Stimulated activated CD4-positive, alpha-beta T cell treated with anti-CD3 and anti-CD28 coated beads, Interleukin-4, amount 100 ng/mL, for 24 hours (primary cell): ENCODE measurements at regions not wholly inside any gene's neighbourhood (a gene's known extent, or its start where the extent isn't known, plus 50 kb on each side); places are given as distances from the start of the nearest gene placed in this dataset.
"Not testable (repeated sequence)": the region's sequence is repeated elsewhere in the genome, so short reads cannot be mapped to it uniquely, and the experiment has no call there.

Experiments
- DNase-seq: peaks from one replicate; pipeline ENCODE4 v3.0.0-alpha.2; 2020

GRCh38 chr6:72457738-72458137 is 164.1 kb upstream of the KCNQ5 start:
- no peak for DNase-seq

GRCh38 chr6:72458521-72458920 is 163.3 kb upstream of the KCNQ5 start:
- DNase-seq: no peak

GRCh38 chr6:72461144-72461543 is 160.7 kb upstream of the KCNQ5 start:
- no peak for DNase-seq

- DNase-seq: no peak
Observed at GRCh38 chr6:72464246-72464645, 157.6 kb upstream of the KCNQ5 start.

- DNase-seq: no peak
Observed at GRCh38 chr6:72464791-72465691, 156.8 kb upstream of the KCNQ5 start.

DNA sequence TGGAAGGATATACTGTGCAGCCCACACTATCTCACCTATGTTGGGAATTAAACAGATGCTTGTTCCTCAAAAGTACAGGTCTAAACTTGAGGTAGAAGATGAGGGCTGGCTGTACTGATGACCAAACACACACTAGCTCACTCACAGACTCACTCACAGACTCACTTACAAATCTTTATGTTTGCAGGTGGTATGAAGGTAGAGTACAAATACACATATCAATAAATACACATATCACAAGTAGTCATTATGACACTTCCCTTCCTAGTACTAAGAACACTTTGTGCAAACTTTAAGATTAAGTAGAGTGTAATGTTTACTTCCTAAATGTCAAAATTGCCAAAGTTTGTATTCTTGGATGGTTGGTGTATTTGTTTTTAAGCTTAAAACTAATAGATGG is 155.4 kb upstream of the KCNQ5 start:
- DNase-seq: no peak

DNA sequence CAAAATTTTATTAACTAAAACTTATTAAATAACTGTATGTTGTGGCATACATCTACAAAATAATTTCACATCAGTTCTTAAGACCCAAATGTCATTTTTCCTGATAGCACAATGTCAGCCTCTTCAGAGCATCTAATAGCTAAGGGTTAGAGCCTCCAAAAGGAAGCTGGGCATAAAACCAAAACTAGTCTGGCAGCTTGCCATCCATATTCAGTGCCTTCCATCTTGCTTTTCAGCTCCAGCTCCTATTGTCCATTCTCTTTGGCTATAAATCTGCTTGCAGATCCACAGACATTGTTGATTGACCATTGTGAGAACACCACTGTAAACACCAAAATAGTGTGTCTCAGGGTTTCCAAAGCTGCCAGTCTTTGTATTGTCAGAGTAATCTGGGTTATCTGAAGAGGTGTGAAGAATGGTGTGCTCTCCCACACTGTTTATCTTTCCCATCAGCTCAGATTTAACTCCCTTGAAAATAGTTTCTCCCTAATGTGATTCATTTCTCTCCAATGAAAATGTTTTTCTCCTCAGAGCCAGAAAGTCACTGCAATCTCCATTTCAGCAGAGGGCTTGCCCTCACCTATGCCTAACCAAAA is 154.8 kb upstream of the KCNQ5 start:
- DNase-seq: no peak

- DNase-seq: not testable (repeated sequence)
Observed at GRCh38 chr6:72469406-72469983, 152.4 kb upstream of the KCNQ5 start.

- no peak for DNase-seq
Observed at GRCh38 chr6:72476051-72476450, 145.8 kb upstream of the KCNQ5 start.

- DNase-seq: no peak
Observed at GRCh38 chr6:72476646-72477045, 145.2 kb upstream of the KCNQ5 start.

DNA sequence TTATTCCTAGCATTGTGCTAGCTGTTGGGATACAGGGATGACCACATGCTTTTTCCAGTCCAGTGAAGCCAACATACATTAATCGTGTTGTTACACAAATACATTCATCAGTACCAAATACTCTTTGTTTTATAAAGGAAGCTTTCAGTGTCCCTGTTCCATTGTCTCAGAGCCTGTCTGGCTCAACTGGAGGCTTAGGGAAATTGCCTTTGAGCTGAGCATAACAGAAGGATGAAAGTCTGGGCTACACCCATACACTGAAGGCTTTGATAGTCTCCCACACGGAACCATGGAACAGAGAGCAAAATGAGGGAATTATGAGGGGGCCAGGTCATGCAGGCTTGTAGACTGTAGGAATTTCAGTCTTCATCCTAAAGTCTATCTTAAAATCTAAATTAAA is 126.4 kb upstream of the KCNQ5 start:
- DNase-seq: no peak

DNA sequence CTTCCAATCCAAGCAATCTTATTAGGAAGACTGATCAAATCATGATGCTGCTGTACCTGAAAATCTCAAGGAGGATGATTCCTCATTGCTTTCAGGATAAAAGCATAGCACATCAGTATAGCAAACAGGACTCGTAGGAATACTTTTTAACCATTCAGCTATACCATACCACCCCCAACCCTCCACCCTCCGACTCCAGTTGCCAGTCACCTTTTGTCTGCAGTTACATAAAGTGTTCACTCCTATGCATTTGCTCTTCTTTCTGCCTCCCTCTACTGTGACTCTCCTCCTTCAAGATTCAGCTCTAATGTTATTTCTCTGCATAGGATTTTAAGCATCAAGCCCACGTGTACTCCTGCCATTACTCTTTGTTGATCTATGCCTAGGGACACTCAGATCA is 124.7 kb upstream of the KCNQ5 start:
- no peak for DNase-seq

DNA sequence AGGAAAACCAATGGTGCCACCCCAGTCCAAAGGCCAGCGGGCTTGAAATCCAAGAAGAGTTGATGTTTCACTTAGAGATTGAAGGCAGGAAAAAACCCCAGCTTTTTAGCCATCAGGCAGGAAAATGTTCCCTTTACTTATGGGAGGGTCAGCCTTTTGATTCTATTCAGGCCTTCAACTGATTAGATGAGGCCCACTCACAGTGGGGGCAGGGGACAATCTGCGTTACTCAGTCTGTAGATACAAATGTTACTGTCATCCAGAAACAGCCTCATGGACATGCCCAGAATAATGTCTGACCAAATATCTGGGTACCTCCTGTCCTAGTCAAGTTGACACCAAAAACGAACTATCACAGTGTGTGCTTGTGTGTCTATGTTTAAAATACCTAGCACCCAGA is 121.2 kb upstream of the KCNQ5 start:
- DNase-seq: no peak

- no peak for DNase-seq
Observed at GRCh38 chr6:72504406-72504805, 117.5 kb upstream of the KCNQ5 start.

DNA sequence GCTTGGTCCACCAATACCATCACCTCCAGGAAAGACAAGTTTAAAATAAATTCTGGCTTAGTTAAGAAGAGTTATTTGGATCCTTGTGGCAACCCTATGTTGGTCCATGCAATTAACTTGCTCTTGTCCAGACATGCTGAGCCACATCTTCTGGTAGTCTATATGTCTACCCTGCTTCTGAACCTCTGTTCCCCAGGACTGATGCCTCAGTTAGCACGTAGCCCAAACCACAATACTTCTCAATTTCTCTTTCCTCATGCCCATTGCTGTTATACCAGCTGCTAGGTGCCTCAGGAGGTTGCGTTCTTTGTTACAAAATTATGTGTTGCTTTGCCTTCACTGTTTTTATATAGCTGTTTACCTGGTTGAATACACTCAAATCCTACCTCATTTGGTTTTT is 116.4 kb upstream of the KCNQ5 start:
- DNase-seq: no peak

DNA sequence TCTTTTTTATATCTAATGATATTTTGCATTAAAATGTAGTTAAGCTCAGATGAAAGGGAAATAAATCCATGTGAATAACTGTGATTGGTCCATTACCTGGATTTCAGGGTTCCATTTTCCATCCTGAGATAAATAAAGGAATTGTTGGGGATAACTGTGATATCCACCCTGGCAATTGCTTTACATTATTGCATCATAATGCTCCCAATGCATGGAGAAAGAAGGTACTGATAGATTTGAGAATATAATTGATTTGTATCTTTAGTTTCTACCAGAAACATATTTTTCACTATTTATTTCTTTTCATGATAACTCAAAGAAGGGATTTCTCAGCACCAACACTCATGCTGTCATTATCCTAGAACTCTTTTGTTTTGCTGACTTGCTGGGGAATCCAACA is 102.0 kb upstream of the KCNQ5 start:
- no peak for DNase-seq

DNA sequence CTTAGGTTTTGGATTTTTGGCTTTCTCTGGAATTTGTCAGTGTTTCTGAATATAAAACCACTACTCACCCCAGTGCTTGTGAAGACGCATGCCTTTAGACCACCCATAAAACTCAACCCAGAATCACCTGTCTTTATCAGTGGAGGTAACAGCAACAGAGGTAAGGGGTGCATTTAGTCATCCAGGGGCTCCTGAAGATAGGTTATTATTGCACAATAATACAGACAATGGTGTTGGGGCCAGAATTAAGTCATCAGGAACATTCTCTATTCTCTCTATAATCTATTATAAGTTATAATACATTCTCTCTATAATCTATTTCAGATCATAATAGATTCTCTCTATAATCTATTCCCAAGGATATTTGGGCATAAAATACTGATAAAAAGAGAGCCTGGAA is 100.2 kb upstream of the KCNQ5 start:
- DNase-seq: no peak

- peak; percentile 6 for DNase-seq
Observed at GRCh38 chr6:72522735-72523141, 99.1 kb upstream of the KCNQ5 start.

DNA sequence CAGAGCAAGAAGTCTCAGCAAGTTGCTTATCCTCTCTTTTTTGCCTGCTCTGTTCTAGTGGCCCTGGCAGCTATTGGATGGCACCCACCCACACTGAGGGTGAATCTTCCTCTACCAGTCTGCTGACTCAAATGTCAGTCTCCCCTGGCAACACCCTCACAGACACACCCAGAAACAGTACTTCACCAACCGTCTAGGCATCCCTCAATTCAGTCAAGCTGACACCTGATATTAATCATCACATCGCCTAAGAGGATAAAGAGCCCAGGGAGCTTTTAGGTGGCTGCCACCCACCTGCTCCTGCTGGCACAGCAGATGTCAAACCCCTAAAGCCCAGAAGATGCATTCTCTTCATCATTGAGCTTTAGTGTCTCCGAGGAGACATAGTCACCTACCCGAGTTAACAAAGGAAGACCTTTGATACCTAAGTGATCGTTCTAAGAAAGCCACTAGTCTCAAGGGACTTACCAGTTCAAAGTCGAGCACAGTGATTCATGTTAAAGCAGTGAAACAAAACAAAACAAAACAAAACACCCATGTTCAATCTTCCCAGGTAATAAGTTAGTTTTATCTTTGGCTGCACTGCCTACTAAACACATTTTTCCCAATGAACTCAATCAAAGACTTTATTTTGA is 97.7 kb upstream of the KCNQ5 start:
- DNase-seq: no peak

GRCh38 chr6:72525821-72526510 is 95.9 kb upstream of the KCNQ5 start:
- DNase-seq: no peak

GRCh38 chr6:72530152-72530551 is 91.7 kb upstream of the KCNQ5 start:
- no peak for DNase-seq

GRCh38 chr6:72530750-72531149 is 91.1 kb upstream of the KCNQ5 start:
- DNase-seq: no peak

- no peak for DNase-seq
Observed at GRCh38 chr6:72533606-72534005, 88.3 kb upstream of the KCNQ5 start.
